ENCODE measurements at regions not wholly inside any gene's neighbourhood (a gene's known extent, or its start where the extent isn't known, plus 50 kb on each side); places are given as distances from the start of the nearest gene placed in this dataset.
"Not testable (repeated sequence)": the region's sequence is repeated elsewhere in the genome, so short reads cannot be mapped to it uniquely, and the experiment has no call there.

GRCh38 chr1:221862971-221863370 is 121.1 kb upstream of the DUSP10 start:
- no peak for DNase-seq
- Mint-ChIP-seq H3K36me3 (no peaks in the 10 kb centered on the region), H3K27ac (peak overlapping the region in 2 of 6 donors; percentile 23 to 56), H3K4me3 (no peak overlapping the region), H3K4me1 (peaks cover 3 to 14% (median 10%) of the 10 kb centered on the region in 3 donors), H3K27me3 (no peaks in the 10 kb centered on the region), H3K9me3 (peaks cover 0 to 3% (median 0%) of the 10 kb centered on the region in 7 donors)
- ATAC-seq (ENCODE audit: low read depth in 2 of 2) = no peak

GRCh38 chr1:221858818-221859611 is 117.1 kb upstream of the DUSP10 start:
- Mint-ChIP-seq H3K4me1 (peaks cover 6 to 20% (median 10%) of the 10 kb centered on the region in 3 donors), H3K27ac (peak overlapping the region in 1 of 6 donors; percentile 23), H3K9me3 (peaks cover 0 to 2% (median 0%) of the 10 kb centered on the region in 7 donors), H3K27me3 (no peaks in the 10 kb centered on the region), H3K4me3 (no peak overlapping the region), H3K36me3 (no peaks in the 10 kb centered on the region)
- DNase-seq = no peak
- no peak for ATAC-seq (ENCODE audit: low read depth in 2 of 2)

GRCh38 chr1:221857094-221857444 is 115.2 kb upstream of the DUSP10 start:
- not testable (repeated sequence) for DNase-seq; H3K36me3 Mint-ChIP-seq; H3K9me3 Mint-ChIP-seq; H3K4me3 Mint-ChIP-seq; H3K27me3 Mint-ChIP-seq; H3K27ac Mint-ChIP-seq; H3K4me1 Mint-ChIP-seq; ATAC-seq (ENCODE audit: low read depth in 2 of 2)

GRCh38 chr1:221856228-221857093 is 114.6 kb upstream of the DUSP10 start:
- no peak overlapping the region for H3K4me3 Mint-ChIP-seq
- H3K27ac Mint-ChIP-seq = peak overlapping the region in 1 of 6 donors; percentile 44
- H3K36me3 Mint-ChIP-seq = no peaks in the 10 kb centered on the region

GRCh38 chr1:221855156-221855555 is 113.3 kb upstream of the DUSP10 start:
- no peak for ATAC-seq (ENCODE audit: low read depth in 2 of 2)
- Mint-ChIP-seq H3K9me3 (peaks cover 0 to 2% (median 0%) of the 10 kb centered on the region in 7 donors), H3K36me3 (no peaks in the 10 kb centered on the region), H3K4me1 (peaks cover 0 to 10% (median 3%) of the 10 kb centered on the region in 3 donors), H3K27me3 (no peaks in the 10 kb centered on the region), H3K27ac (no peak overlapping the region), H3K4me3 (no peak overlapping the region)
- DNase-seq = no peak

More at GRCh38 chr1:221856228-221857093, 114.6 kb upstream of the DUSP10 start:
- ATAC-seq (ENCODE audit: low read depth in 2 of 2) = no peak
- Mint-ChIP-seq H3K9me3 (peaks cover 0 to 2% (median 0%) of the 10 kb centered on the region in 7 donors), H3K4me1 (peaks cover 0 to 7% (median 3%) of the 10 kb centered on the region in 3 donors), H3K27me3 (no peaks in the 10 kb centered on the region)
- no peak for DNase-seq

- Mint-ChIP-seq H3K27ac (peak overlapping the region in 1 of 6 donors; percentile 81), H3K4me3 (no peak overlapping the region), H3K4me1 (peaks cover 0 to 6% (median 3%) of the 10 kb centered on the region in 3 donors), H3K27me3 (no peaks in the 10 kb centered on the region), H3K9me3 (peaks cover 0 to 2% (median 0%) of the 10 kb centered on the region in 7 donors), H3K36me3 (no peaks in the 10 kb centered on the region)
- no peak for ATAC-seq (ENCODE audit: low read depth in 2 of 2)
- DNase-seq = no peak
Observed at GRCh38 chr1:221851336-221851735, 109.4 kb upstream of the DUSP10 start.

- Mint-ChIP-seq H3K36me3 (no peaks in the 10 kb centered on the region), H3K27ac (no peak overlapping the region), H3K4me1 (peaks cover 0 to 4% (median 3%) of the 10 kb centered on the region in 3 donors), H3K9me3 (peaks cover 0 to 2% (median 0%) of the 10 kb centered on the region in 7 donors), H3K27me3 (no peaks in the 10 kb centered on the region), H3K4me3 (no peak overlapping the region)
- ATAC-seq (ENCODE audit: low read depth in 2 of 2) (no peak), DNase-seq (no peak)
Observed at GRCh38 chr1:221850470-221851187, 108.7 kb upstream of the DUSP10 start.

GRCh38 chr1:221849897-221850296 is 108.0 kb upstream of the DUSP10 start:
- H3K9me3 Mint-ChIP-seq = peaks cover 0 to 2% (median 0%) of the 10 kb centered on the region in 7 donors
- peaks cover 0 to 4% (median 3%) of the 10 kb centered on the region in 3 donors for H3K4me1 Mint-ChIP-seq
- H3K4me3 Mint-ChIP-seq = no peak overlapping the region
- H3K36me3 Mint-ChIP-seq = no peaks in the 10 kb centered on the region
- no peak for ATAC-seq (ENCODE audit: low read depth in 2 of 2)
- H3K27me3 Mint-ChIP-seq = no peaks in the 10 kb centered on the region
- no peak overlapping the region for H3K27ac Mint-ChIP-seq
- DNase-seq = no peak

GRCh38 chr1:221849110-221849509 is 107.2 kb upstream of the DUSP10 start:
- Mint-ChIP-seq H3K4me3 (no peak overlapping the region), H3K9me3 (peaks cover 0 to 2% (median 0%) of the 10 kb centered on the region in 7 donors), H3K36me3 (no peaks in the 10 kb centered on the region), H3K27me3 (no peaks in the 10 kb centered on the region), H3K27ac (no peak overlapping the region), H3K4me1 (peaks cover 0 to 4% (median 0%) of the 10 kb centered on the region in 3 donors)
- ATAC-seq (ENCODE audit: low read depth in 2 of 2) (no peak), DNase-seq (no peak)

- Mint-ChIP-seq H3K9me3 (no peaks in the 10 kb centered on the region), H3K36me3 (no peaks in the 10 kb centered on the region), H3K27me3 (no peaks in the 10 kb centered on the region), H3K4me1 (peaks cover 0 to 4% (median 0%) of the 10 kb centered on the region in 3 donors), H3K4me3 (no peak overlapping the region), H3K27ac (no peak overlapping the region)
- no peak for ATAC-seq (ENCODE audit: low read depth in 2 of 2)
- DNase-seq = no peak
Observed at GRCh38 chr1:221847676-221848075, 105.8 kb upstream of the DUSP10 start.

- DNase-seq (no peak), ATAC-seq (ENCODE audit: low read depth in 2 of 2) (no peak)
- Mint-ChIP-seq H3K4me1 (peaks cover 3 to 10% (median 7%) of the 10 kb centered on the region in 3 donors), H3K9me3 (no peaks in the 10 kb centered on the region), H3K27me3 (no peaks in the 10 kb centered on the region), H3K4me3 (no peak overlapping the region), H3K27ac (no peak overlapping the region), H3K36me3 (no peaks in the 10 kb centered on the region)
Observed at GRCh38 chr1:221845650-221846371, 103.9 kb upstream of the DUSP10 start.

GRCh38 chr1:221841983-221842335 is 100.1 kb upstream of the DUSP10 start:
- H3K27me3 Mint-ChIP-seq = no peaks in the 10 kb centered on the region
- peak overlapping the region in 1 of 6 donors; percentile 1 for H3K27ac Mint-ChIP-seq
- DNase-seq (no peak), ATAC-seq (ENCODE audit: low read depth in 2 of 2) (no peak)
- no peaks in the 10 kb centered on the region for H3K36me3 Mint-ChIP-seq
- no peaks in the 10 kb centered on the region for H3K9me3 Mint-ChIP-seq
- no peak overlapping the region for H3K4me3 Mint-ChIP-seq
- peaks cover 27 to 45% (median 39%) of the 10 kb centered on the region in 3 donors for H3K4me1 Mint-ChIP-seq
